K562 (cell line): ENCODE measurements at regions not wholly inside any gene's neighbourhood (a gene's known extent, or its start where the extent isn't known, plus 50 kb on each side); places are given as distances from the start of the nearest gene placed in this dataset.

Experiments
- ATAC-seq: fragments of 200-7000 bp; cut with Tn5 transposase; 3 replicates; pipeline ENCODE4 v1.9.1; 2020; ENCODE audit warnings: moderate library complexity
- BruUV-seq: library from RNA; stranded (reverse); fragments of 400-500 nt; replicated peaks from 2 replicates; lab custom pipeline; 2021; lab: Mats Ljungman, UMichigan
- CTCF ChIA-PET: fragments of 300-600 bp; formaldehyde crosslinking; extraction: SDS; loops from one replicate; lab custom pipeline; 2021; ENCODE audit warnings: low intra/inter-chr PET ratio; lab: Yijun Ruan, JAX
- POLR2A ChIA-PET: fragments of 300-600, 350-650 bp; sonication (Branson Sonifier 250); formaldehyde crosslinking; extraction: SDS; loops from one replicate; lab custom pipeline; 2021; ENCODE audit warnings: antibody characterized with exemption, inconsistent platforms; lab: Yijun Ruan, JAX
- DNase-seq, 4 experiments: peaks; one replicate each; pipeline versions ENCODE4 v3.0.0 to v3.0.0-alpha.2; 2011 to 2018; ENCODE audit warnings: low spot score in 3 of 4, mixed read lengths in 3 of 4; ENCODE audit errors: extremely low read depth in 1 of 4
- FAIRE-seq: peaks from 2 replicates; lab custom pipeline; 2011; peaks lifted over from hg19 to GRCh38; lab: Jason Lieb, UNC
- H2AFZ ChIP-seq: 2 replicates; pipeline ENCODE4 v1.6.0; 2011; ENCODE audit warnings: low read depth, low read length, control low read depth, inconsistent platforms
- H3K27ac ChIP-seq: fragments of 200-600 bp; 3 replicates; pipeline ENCODE4 v1.8.0; 2011; ENCODE audit warnings: low read depth, mild to moderate bottlenecking, control low read depth, inconsistent platforms, low read length, moderate library complexity, mixed read lengths; ENCODE audit errors: extremely low read depth
- H3K27me3 ChIP-seq, 2 experiments: fragments of 300-600 bp in 1 of 2; 2 replicates in 1 of 2; 3 replicates in 1 of 2; pipeline versions ENCODE4 v1.6.0 to v1.8.0; 2011; ENCODE audit warnings: inconsistent platforms in 2 of 2, low read length in 2 of 2, mild to moderate bottlenecking in 1 of 2, mixed read lengths in 1 of 2, moderate library complexity in 1 of 2; ENCODE audit not compliant: control insufficient read depth in 2 of 2, insufficient read depth in 2 of 2
- H3K36me3 ChIP-seq: fragments of 300-600 bp; 3 replicates; pipeline ENCODE4 v1.8.0; 2011; ENCODE audit warnings: mild to moderate bottlenecking, low read length, inconsistent platforms; ENCODE audit not compliant: control insufficient read depth, insufficient read depth
- H3K4me1 ChIP-seq, 2 experiments: fragments of 200-600 bp in 1 of 2; replicated peaks in 1 of 2; 2 replicates in 1 of 2; 3 replicates in 1 of 2; pipeline versions ENCODE4 v1.5.1 to v1.8.0; 2011; ENCODE audit warnings: inconsistent platforms in 2 of 2, low read length in 2 of 2, mild to moderate bottlenecking in 1 of 2, mixed read lengths in 1 of 2, moderate library complexity in 1 of 2; ENCODE audit not compliant: control insufficient read depth in 2 of 2, insufficient read depth in 2 of 2
- H3K4me2 ChIP-seq: 2 replicates; pipeline ENCODE4 v1.6.1; 2011; ENCODE audit warnings: low read length, control low read depth, inconsistent platforms, mixed read lengths; ENCODE audit not compliant: insufficient read depth
- H3K4me3 ChIP-seq: fragments of 200-600 bp; sonication (generic), shearing (Covaris generic); 2 replicates; pipeline ENCODE4 v1.5.1; 2016; ENCODE audit warnings: control low read depth, inconsistent platforms
- H3K79me2 ChIP-seq: fragments of 200-600 bp; 3 replicates; pipeline ENCODE4 v1.8.0; 2011; ENCODE audit warnings: low read length, inconsistent platforms; ENCODE audit not compliant: control insufficient read depth, insufficient read depth
- H3K9ac ChIP-seq, 2 experiments: 2 replicates each; pipeline versions ENCODE4 v1.6.0 to v1.6.1; 2011; ENCODE audit warnings: low read depth in 2 of 2, low read length in 2 of 2, control low read depth in 1 of 2, inconsistent platforms in 1 of 2, mild to moderate bottlenecking in 1 of 2, mixed read lengths in 1 of 2; ENCODE audit not compliant: insufficient read depth in 1 of 2
- H3K9me1 ChIP-seq: one replicate; pipeline ENCODE4 v1.6.0; 2011; ENCODE audit warnings: inconsistent platforms, mild to moderate bottlenecking, low read length, moderate library complexity; ENCODE audit not compliant: control insufficient read depth, insufficient read depth
- H3K9me3 ChIP-seq: replicated peaks from 2 replicates; pipeline ENCODE4 v1.5.1; 2011; ENCODE audit warnings: low read depth, low read length, inconsistent platforms; ENCODE audit not compliant: control insufficient read depth, insufficient read depth
- H4K20me1 ChIP-seq: replicated peaks from 2 replicates; pipeline ENCODE4 v1.6.1; 2011; ENCODE audit warnings: low read length, inconsistent platforms, mixed read lengths; ENCODE audit not compliant: control insufficient read depth, insufficient read depth
- PHF20 ChIP-seq: fragments of 450-650 bp; IDR thresholded peaks from 2 replicates; pipeline ENCODE4 v1.6.1; 2018; ENCODE audit not compliant: partially characterized antibody
- TAF15 ChIP-seq: fragments of 200-400 bp; formaldehyde crosslinking; IDR thresholded peaks from 2 replicates; pipeline ENCODE4 v1.6.1; 2017; ENCODE audit warnings: mild to moderate bottlenecking, low read depth, low read length, moderate library complexity
- WGBS: fragments of 100-300 bp; shearing (Covaris generic); methylation state at CpG from one replicate; pipeline ENCODE4 v1.1.6; 2016; ENCODE audit warnings: low coverage, mixed read lengths; ENCODE audit not compliant: insufficient coverage; ENCODE audit errors: missing lambda C conversion rate; 5-methylcytosine and 5-hydroxymethylcytosine counted together
- in situ Hi-C: fragments of 300-500 bp; cut with MboI; formaldehyde crosslinking; loops from 4 replicates; pipeline ENCODE4 v1.15.0; 2018; ENCODE audit warnings: inconsistent platforms, mixed read lengths
- intact Hi-C: fragments of 100-400 bp; cut with micrococcal nuclease; formaldehyde crosslinking; loops from 2 replicates; pipeline ENCODE4 v1.14.2; 2022
- TF ChIP-seq, protein P1 (sequence below): fragments of 250-450 bp; sonication (Bioruptor Pico); IDR thresholded peaks from 2 replicates; pipeline ENCODE4 v1.4.0; 2020; ENCODE audit warnings: mild to moderate bottlenecking, moderate library complexity, borderline replicate concordance

DNA sequence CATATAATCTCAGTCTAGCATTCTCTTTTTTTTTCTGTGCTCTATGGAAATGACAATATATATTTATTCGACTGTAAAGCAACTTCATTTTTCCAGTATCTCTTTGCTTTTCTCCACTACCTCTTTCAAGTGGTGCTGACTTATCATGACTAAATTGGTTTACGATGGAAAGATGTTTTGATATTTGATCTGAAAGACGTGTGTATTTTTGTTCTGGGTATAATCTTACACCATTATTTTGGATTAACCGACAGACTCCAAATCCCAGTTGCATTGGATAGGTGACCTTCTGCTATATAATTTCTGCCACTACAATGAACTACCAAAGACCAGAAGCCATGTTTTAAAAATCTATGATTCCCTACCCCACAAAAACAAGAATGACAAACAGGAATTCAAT, 380.5 kb upstream of the NFE2L3 start:
- no TSS peak for BruUV-seq
- H3K27me3 ChIP-seq: peaks cover 4 to 11% of the 10 kb centered on the region in 2 experiments; a peak in 4 of 5 replicates
- no peak overlapping the region for H2AFZ ChIP-seq
- ATAC-seq (no peak), DNase-seq (no peak), FAIRE-seq (no peak)
- no peaks in the 10 kb centered on the region for H3K4me1 ChIP-seq
- H3K36me3 ChIP-seq: no peaks in the 10 kb centered on the region
- TF ChIP-seq PHF20 (no peak), TAF15 (no peak)
- TF ChIP-seq, protein P1, sequence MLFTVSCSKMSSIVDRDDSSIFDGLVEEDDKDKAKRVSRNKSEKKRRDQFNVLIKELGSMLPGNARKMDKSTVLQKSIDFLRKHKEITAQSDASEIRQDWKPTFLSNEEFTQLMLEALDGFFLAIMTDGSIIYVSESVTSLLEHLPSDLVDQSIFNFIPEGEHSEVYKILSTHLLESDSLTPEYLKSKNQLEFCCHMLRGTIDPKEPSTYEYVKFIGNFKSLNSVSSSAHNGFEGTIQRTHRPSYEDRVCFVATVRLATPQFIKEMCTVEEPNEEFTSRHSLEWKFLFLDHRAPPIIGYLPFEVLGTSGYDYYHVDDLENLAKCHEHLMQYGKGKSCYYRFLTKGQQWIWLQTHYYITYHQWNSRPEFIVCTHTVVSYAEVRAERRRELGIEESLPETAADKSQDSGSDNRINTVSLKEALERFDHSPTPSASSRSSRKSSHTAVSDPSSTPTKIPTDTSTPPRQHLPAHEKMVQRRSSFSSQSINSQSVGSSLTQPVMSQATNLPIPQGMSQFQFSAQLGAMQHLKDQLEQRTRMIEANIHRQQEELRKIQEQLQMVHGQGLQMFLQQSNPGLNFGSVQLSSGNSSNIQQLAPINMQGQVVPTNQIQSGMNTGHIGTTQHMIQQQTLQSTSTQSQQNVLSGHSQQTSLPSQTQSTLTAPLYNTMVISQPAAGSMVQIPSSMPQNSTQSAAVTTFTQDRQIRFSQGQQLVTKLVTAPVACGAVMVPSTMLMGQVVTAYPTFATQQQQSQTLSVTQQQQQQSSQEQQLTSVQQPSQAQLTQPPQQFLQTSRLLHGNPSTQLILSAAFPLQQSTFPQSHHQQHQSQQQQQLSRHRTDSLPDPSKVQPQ (CRISPR knock-in tag): no peak
- H3K9ac ChIP-seq: no peak overlapping the region
- WGBS: 5% methylated on average over 4 of the region's 4 CpGs
- in situ Hi-C loops (no loop called here), intact Hi-C loops (no loop called here)
- POLR2A ChIA-PET: no interaction called here
- no peak overlapping the region for H3K27ac ChIP-seq
- H3K4me3 ChIP-seq: no peak overlapping the region
- no peaks in the 10 kb centered on the region for H4K20me1 ChIP-seq
- H3K4me2 ChIP-seq: no peak overlapping the region
- H3K9me3 ChIP-seq: no peaks in the 10 kb centered on the region
- no peaks in the 10 kb centered on the region for H3K79me2 ChIP-seq
- CTCF ChIA-PET: no interaction called here
- H3K9me1 ChIP-seq: no peaks in the 10 kb centered on the region
